GM12865 (cell line): ENCODE measurements at regions not wholly inside any gene's neighbourhood (a gene's known extent, or its start where the extent isn't known, plus 50 kb on each side); places are given as distances from the start of the nearest gene placed in this dataset.
"Not testable (repeated sequence)": the region's sequence is repeated elsewhere in the genome, so short reads cannot be mapped to it uniquely, and the experiment has no call there.

ENCODE experiments used
- DNase-seq: peaks from one replicate; pipeline ENCODE4 v3.0.0; 2010; ENCODE audit warnings: low read depth
- H3K4me3 ChIP-seq: 2 replicates; pipeline ENCODE4 v1.5.1; 2011; ENCODE audit warnings: mild to moderate bottlenecking, low read depth, low read length, control low read depth
- TF ChIP-seq, protein P1 (sequence below): IDR thresholded peaks from 2 replicates; pipeline ENCODE4 v1.5.1; 2011; ENCODE audit warnings: low read length, control low read depth, low read depth, inconsistent platforms; ENCODE audit not compliant: insufficient read depth; ENCODE audit errors: missing control alignments

DNA sequence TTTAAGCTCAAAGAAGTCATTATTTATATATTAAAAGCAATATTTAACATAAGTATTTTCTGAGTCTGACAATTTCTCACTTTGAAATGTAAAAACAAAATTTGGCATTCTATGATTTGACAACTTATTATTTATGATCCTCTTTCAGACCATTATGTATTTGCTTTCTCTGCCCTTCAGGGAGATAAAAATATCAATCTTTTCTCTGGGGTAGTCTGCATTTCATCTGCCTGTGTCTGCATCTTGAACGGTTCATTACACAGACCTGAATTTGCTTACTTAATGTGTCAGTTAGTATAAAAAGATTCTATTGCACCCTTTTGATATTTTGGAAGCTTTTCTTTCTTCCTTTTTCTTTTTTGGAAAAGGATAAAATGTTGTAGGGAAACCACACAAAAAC, 354.0 kb upstream of the RGS17 start:
- DNase-seq, result no peak
- TF ChIP-seq, protein P1, sequence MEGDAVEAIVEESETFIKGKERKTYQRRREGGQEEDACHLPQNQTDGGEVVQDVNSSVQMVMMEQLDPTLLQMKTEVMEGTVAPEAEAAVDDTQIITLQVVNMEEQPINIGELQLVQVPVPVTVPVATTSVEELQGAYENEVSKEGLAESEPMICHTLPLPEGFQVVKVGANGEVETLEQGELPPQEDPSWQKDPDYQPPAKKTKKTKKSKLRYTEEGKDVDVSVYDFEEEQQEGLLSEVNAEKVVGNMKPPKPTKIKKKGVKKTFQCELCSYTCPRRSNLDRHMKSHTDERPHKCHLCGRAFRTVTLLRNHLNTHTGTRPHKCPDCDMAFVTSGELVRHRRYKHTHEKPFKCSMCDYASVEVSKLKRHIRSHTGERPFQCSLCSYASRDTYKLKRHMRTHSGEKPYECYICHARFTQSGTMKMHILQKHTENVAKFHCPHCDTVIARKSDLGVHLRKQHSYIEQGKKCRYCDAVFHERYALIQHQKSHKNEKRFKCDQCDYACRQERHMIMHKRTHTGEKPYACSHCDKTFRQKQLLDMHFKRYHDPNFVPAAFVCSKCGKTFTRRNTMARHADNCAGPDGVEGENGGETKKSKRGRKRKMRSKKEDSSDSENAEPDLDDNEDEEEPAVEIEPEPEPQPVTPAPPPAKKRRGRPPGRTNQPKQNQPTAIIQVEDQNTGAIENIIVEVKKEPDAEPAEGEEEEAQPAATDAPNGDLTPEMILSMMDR, result no peak

GRCh38 chr6:153484056-153484455, 353.0 kb upstream of the RGS17 start:
- H3K4me3 ChIP-seq, result no peak overlapping the region
- DNase-seq, result no peak
- TF ChIP-seq, protein P1, result no peak

More for the DNA sequence above, 354.0 kb upstream of the RGS17 start:
- no peak overlapping the region for H3K4me3 ChIP-seq

- DNase-seq, result no peak
- TF ChIP-seq, protein P1, result no peak
- H3K4me3 ChIP-seq, result no peak overlapping the region
Measured at GRCh38 chr6:153476243-153476642, 345.2 kb upstream of the RGS17 start.

DNA sequence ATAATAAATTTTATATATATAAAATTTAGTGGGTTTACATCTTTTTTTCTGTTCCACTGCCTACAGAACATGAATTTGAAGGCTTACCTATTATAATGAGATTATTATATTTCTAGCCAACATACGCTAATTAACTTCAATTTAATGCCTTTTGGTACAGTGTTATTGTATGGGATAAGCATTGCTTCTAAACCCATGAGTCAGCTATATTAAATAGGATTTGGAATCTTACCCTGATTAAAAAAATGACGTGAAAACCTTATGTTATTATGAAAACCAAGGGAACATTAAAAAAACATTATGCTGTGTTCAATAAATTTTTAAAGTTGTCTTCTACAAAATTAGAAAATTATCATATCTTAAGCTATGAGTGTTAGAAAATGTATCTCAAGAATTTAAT, 334.0 kb upstream of the RGS17 start:
- no peak overlapping the region for H3K4me3 ChIP-seq
- DNase-seq, result no peak
- TF ChIP-seq, protein P1, result no peak

- TF ChIP-seq, protein P1, result no peak
- no peak for DNase-seq
- no peak overlapping the region for H3K4me3 ChIP-seq
Measured at GRCh38 chr6:153449279-153449678, 318.2 kb upstream of the RGS17 start.

- DNase-seq, H3K4me3 ChIP-seq: not testable (repeated sequence)
Measured at GRCh38 chr6:153442749-153443148, 311.7 kb upstream of the RGS17 start.

- TF ChIP-seq, protein P1, result no peak
- no peak for DNase-seq
- H3K4me3 ChIP-seq, result no peak overlapping the region
Measured at GRCh38 chr6:153442096-153442495, 311.0 kb upstream of the RGS17 start.
